GM19043 (cell line): ENCODE measurements at regions not wholly inside any gene's neighbourhood (a gene's known extent, or its start where the extent isn't known, plus 50 kb on each side); places are given as distances from the start of the nearest gene placed in this dataset.

Source experiments
- ATAC-seq: cut with Tn5 transposase; IDR thresholded peaks from one replicate; pipeline ENCODE4 v1.9.1; 2021; ENCODE audit warnings: low read depth; ENCODE audit not compliant: unreplicated experiment

DNA sequence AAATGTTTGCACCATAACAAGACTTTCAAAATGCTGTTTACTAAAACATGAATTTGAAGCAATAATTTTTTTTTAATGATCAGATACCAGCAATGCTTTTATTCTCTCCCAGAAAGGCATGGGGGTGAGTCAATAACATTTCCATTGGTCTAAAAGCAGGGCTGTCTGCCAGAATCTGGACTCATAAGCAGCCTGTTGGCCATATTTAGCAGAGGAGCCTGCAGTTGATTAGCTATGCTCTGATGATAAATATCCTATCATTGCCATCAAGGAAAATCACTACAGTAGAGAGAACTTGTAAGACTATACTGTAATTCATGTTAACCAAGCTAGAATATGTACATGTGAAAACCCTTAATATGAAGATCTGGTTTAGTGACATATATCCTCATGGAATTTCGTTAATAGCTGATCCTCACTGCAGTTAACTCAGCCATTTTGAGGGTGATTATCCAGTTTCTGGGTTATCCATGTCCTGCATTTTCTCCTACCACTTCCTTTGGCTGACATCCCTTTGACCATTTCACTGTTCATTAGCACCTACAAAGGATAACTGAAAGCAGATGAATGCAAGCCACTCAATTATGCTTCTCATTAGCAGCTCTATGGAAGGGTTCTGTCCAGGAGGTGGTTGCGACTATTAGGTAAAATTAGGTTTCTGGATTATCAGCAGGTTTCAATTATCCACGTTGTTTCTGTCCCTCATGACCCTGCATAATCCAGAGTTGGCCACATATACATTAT, 72.9 kb upstream of the DIAPH2 start:
- ATAC-seq, result no peak

DNA sequence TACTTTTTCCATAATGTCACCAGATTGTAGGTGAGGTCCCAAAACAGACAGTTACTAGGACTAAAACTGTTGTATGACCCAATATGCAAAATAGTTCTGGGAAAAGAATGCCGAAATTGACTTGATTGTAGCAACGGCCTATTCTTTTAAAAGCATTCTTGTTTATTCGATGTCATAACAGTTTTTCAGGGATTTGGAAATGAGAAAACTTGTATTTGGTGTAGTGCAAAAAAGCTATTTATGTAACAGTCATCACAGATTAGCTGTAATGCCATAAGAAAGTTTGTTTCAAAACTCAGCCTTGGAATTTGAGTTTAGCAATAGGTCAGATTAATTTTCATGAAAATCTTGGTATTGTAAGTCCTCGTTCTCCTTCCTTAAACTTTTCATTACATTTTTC, 69.2 kb upstream of the DIAPH2 start:
- no peak for ATAC-seq

DNA sequence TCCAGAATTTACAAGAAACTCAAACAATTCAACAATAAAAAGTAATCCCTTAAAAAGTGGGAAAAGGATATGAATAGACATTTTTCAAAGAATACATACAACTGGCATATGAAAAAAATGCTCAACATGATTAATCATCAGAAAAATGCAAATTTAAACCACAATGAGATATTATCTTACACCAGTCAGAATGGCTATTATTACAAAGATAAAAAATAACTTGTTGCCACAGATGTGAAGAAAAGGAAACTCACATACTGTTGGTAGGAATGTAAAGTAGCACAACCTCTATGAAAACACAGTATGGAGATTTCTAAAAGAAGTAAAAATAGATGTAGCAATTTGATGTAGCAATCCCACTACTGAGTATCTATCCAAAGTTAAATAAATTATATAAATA, 65.1 kb upstream of the DIAPH2 start:
- ATAC-seq, result no peak

DNA sequence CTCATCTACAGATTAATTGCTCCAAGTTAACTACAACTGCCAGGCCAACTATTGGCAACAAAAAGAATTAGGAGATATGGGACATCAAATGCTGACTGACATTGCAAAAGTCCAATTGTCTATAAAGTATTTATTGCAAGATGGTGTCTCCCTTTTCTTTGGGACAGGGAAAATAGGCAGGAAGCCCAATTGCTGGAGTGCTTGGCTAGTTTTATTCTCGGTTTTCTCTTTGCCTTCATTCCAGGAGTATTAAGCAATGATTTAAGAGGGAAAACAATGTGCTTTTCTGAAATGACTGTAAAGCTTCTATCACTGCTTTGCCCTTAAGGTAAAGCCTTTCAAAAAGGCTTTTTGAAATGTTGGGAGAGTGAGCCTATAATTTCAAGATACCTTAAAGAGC, 62.8 kb upstream of the DIAPH2 start:
- ATAC-seq, result no peak
